PC-9 (cell line): ENCODE measurements at regions not wholly inside any gene's neighbourhood (a gene's known extent, or its start where the extent isn't known, plus 50 kb on each side); places are given as distances from the start of the nearest gene placed in this dataset.

ENCODE experiments used
- EZH2 ChIP-seq: fragments of 200-600 bp; sonication (generic); IDR thresholded peaks from 2 replicates; pipeline ENCODE4 v1.8.0; 2017; ENCODE audit warnings: antibody characterized with exemption, low read depth
- TF ChIP-seq, protein P1 (sequence below): fragments of 200-600 bp; sonication (generic); conservative IDR thresholded peaks from 2 replicates; pipeline ENCODE4 v1.6.1; 2017; ENCODE audit warnings: mixed run types, antibody characterized with exemption, mild to moderate bottlenecking, moderate library complexity

DNA sequence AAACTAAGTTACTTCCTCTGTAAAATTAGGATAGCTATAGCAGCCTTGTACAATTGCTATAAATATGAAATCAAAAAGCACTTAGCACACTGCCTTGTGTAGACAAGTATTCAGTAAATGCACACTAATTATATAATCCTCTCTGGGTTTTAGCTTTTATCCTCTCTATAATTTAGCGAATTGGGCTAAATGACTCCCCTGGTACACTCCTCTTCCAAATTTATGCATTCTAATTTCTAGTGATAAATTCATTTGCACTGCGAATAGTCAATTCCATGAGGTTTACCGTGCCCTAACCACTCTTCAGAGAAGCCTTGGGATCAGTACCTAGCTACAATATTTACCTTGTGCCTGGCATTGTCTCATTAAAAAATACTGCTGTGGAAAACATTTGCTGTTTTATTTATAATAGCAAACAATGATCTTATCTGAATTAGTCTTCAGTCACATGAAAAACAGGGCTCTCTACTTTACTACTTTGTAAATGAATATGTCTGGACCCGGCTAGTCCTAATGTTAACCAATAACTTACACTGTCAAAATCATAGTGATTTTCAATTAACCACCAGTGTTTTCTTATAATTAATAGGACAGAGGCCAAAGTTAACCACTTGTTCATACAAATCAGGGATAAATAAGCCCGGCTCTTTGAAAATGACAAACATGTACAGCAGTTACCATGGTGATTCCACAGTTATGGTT, 577.9 kb downstream of the IPMK start:
- TF ChIP-seq, protein P1, sequence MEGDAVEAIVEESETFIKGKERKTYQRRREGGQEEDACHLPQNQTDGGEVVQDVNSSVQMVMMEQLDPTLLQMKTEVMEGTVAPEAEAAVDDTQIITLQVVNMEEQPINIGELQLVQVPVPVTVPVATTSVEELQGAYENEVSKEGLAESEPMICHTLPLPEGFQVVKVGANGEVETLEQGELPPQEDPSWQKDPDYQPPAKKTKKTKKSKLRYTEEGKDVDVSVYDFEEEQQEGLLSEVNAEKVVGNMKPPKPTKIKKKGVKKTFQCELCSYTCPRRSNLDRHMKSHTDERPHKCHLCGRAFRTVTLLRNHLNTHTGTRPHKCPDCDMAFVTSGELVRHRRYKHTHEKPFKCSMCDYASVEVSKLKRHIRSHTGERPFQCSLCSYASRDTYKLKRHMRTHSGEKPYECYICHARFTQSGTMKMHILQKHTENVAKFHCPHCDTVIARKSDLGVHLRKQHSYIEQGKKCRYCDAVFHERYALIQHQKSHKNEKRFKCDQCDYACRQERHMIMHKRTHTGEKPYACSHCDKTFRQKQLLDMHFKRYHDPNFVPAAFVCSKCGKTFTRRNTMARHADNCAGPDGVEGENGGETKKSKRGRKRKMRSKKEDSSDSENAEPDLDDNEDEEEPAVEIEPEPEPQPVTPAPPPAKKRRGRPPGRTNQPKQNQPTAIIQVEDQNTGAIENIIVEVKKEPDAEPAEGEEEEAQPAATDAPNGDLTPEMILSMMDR: no peak
- TF ChIP-seq EZH2: no peak
